ENCODE measurements at regions not wholly inside any gene's neighbourhood (a gene's known extent, or its start where the extent isn't known, plus 50 kb on each side); places are given as distances from the start of the nearest gene placed in this dataset.

- Histone ChIP-seq H3K9me3 (ENCODE audit: control insufficient read depth, insufficient read depth, low read depth, low read length) (no peaks in the 10 kb centered on the region), H3K36me3 (ENCODE audit: control insufficient read depth, insufficient read depth, low read length) (no peaks in the 10 kb centered on the region), H3K27me3 (ENCODE audit: control insufficient read depth, insufficient read depth, low read length) (no peaks in the 10 kb centered on the region), H3K4me1 (ENCODE audit: control insufficient read depth, insufficient read depth, low read length) (no peaks in the 10 kb centered on the region), H3K4me3 (ENCODE audit: low read depth in 2 of 2, low read length in 2 of 2) (no peak overlapping the region), H3K27ac (ENCODE audit: low read length) (no peak overlapping the region)
- intact Hi-C loops (cut with micrococcal nuclease; ENCODE audit: unreplicated experiment) (no loop called here), in situ Hi-C loops (cut with HindIII; ENCODE audit: low pct_unique_long_range_greater_than_20kb, low sequenced_read_pairs) (no loop called here)
- CTCF ChIA-PET, result no interaction called here
- DNase-seq (ENCODE audit: low read depth, low spot score) (no peak), ATAC-seq (no peak)
- POLR2A ChIA-PET, result no interaction called here
- BruUV-seq (replicated peaks), result no TSS peak
- TF ChIP-seq CTCF (IDR thresholded peaks at IDR 0.05), result no peak
- TF ChIP-seq TCF7L2 (IDR thresholded peaks at IDR 0.05; ENCODE audit: low read depth, low read length), result no peak
- no peak for TF ChIP-seq REST (IDR thresholded peaks at IDR 0.05; ENCODE audit: insufficient read depth in 1 of 2, low read depth in 2 of 2, low read length in 1 of 2)
- TF ChIP-seq POLR2AphosphoS5 (IDR thresholded peaks at IDR 0.05; ENCODE audit: low read depth, low read length), result no peak
- TF ChIP-seq SIN3A (IDR thresholded peaks at IDR 0.05; ENCODE audit: borderline replicate concordance, insufficient read depth, low read depth, low read length), result no peak
These were observed 265.7 kb upstream of the FAM241A start for GRCh38 chr4:111879539-111879938.

GRCh38 chr4:111880116-111880515, 265.1 kb upstream of the FAM241A start:
- ChIA-PET POLR2A (no interaction called here), CTCF (no interaction called here)
- in situ Hi-C loops (cut with HindIII; ENCODE audit: low pct_unique_long_range_greater_than_20kb, low sequenced_read_pairs) (no loop called here), intact Hi-C loops (cut with micrococcal nuclease; ENCODE audit: unreplicated experiment) (no loop called here)
- DNase-seq (ENCODE audit: low read depth, low spot score) (no peak), ATAC-seq (no peak)
- Histone ChIP-seq H3K27me3 (ENCODE audit: control insufficient read depth, insufficient read depth, low read length) (no peaks in the 10 kb centered on the region), H3K27ac (ENCODE audit: low read length) (no peak overlapping the region), H3K36me3 (ENCODE audit: control insufficient read depth, insufficient read depth, low read length) (no peaks in the 10 kb centered on the region), H3K9me3 (ENCODE audit: control insufficient read depth, insufficient read depth, low read depth, low read length) (no peaks in the 10 kb centered on the region), H3K4me3 (ENCODE audit: low read depth in 2 of 2, low read length in 2 of 2) (no peak overlapping the region), H3K4me1 (ENCODE audit: control insufficient read depth, insufficient read depth, low read length) (no peaks in the 10 kb centered on the region)
- TF ChIP-seq CTCF (IDR thresholded peaks at IDR 0.05) (no peak), POLR2AphosphoS5 (IDR thresholded peaks at IDR 0.05; ENCODE audit: low read depth, low read length) (no peak), TCF7L2 (IDR thresholded peaks at IDR 0.05; ENCODE audit: low read depth, low read length) (no peak), REST (IDR thresholded peaks at IDR 0.05; ENCODE audit: insufficient read depth in 1 of 2, low read depth in 2 of 2, low read length in 1 of 2) (no peak), SIN3A (IDR thresholded peaks at IDR 0.05; ENCODE audit: borderline replicate concordance, insufficient read depth, low read depth, low read length) (no peak)
- BruUV-seq (replicated peaks), result no TSS peak
